ENCODE measurements at regions not wholly inside any gene's neighbourhood (a gene's known extent, or its start where the extent isn't known, plus 50 kb on each side); places are given as distances from the start of the nearest gene placed in this dataset.

- no peak for DNase-seq (ENCODE audit: low read depth)
- no peak overlapping the region for H3K4me3 ChIP-seq (ENCODE audit: low read length)
- TF ChIP-seq, protein P1, sequence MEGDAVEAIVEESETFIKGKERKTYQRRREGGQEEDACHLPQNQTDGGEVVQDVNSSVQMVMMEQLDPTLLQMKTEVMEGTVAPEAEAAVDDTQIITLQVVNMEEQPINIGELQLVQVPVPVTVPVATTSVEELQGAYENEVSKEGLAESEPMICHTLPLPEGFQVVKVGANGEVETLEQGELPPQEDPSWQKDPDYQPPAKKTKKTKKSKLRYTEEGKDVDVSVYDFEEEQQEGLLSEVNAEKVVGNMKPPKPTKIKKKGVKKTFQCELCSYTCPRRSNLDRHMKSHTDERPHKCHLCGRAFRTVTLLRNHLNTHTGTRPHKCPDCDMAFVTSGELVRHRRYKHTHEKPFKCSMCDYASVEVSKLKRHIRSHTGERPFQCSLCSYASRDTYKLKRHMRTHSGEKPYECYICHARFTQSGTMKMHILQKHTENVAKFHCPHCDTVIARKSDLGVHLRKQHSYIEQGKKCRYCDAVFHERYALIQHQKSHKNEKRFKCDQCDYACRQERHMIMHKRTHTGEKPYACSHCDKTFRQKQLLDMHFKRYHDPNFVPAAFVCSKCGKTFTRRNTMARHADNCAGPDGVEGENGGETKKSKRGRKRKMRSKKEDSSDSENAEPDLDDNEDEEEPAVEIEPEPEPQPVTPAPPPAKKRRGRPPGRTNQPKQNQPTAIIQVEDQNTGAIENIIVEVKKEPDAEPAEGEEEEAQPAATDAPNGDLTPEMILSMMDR (conservative IDR thresholded peaks at IDR 0.05; ENCODE audit: low read depth, low read length) = no peak
Observed at GRCh38 chrX:94041881-94042280, 367.9 kb downstream of the FAM133A start.

DNA sequence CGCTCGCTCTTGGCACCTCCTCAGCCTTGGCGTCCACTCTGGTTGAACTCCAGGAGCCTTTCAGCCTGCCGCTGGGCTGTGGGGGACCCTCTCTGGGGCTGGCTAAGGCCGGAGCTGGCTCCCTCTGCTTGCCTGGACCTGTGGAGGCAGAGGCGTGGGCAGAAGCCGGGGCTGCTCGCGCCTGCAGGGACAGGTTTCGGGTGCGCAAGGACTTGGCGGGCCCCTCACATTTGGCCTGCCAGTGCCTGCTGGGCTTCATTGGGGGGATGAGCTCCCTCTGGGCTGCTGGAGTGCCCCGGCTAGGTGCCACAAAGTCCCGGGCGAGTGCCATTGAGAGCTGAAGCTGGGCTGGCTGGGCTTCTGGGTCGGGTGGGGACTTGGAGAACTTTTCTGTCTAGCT lies 371.7 kb downstream of the FAM133A start:
- H3K4me3 ChIP-seq (ENCODE audit: low read length) = no peak overlapping the region
- DNase-seq (ENCODE audit: low read depth) = no peak
- TF ChIP-seq, protein P1 (conservative IDR thresholded peaks at IDR 0.05; ENCODE audit: low read depth, low read length) = no peak

DNA sequence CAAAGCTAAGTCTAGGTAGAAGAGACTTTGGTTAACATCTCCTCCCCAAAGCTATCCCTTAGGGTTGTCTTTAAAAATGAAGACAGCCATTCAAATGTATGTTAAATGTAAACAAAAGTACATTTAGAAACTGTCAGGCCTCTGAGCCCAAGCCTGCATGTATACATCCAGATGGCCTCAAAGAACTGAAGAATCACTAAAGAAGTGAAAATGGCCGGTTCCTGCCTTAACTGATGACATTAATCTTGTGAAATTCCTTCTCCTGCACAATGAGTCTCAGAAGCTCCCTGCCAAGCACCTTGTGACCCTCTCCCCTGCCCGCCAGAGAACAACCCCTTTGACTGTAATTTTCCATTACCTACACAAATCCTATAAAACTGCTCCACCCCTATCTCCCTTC lies 377.9 kb downstream of the FAM133A start:
- TF ChIP-seq, protein P1 (conservative IDR thresholded peaks at IDR 0.05; ENCODE audit: low read depth, low read length) = no peak
- no peak for DNase-seq (ENCODE audit: low read depth)
- H3K4me3 ChIP-seq (ENCODE audit: low read length) = no peak overlapping the region

DNA sequence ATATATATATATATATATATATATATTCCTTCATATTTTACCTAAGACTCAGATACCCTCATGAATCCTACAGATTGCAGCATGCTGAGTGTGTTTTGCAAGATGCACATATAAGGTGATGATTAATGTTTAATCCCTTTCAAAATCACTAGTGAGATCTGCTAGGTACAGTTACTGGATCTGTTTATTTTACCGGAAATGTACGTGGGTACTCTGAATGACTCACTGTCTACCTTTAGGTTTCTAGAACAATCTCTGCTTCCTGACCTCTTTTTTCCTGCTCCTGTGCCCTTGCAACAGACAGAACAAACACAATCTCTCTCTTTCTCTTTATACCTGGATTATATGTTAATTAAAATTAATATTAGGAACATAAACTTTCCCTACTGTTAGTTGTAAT lies 379.6 kb downstream of the FAM133A start:
- TF ChIP-seq, protein P1 (conservative IDR thresholded peaks at IDR 0.05; ENCODE audit: low read depth, low read length) = no peak
- H3K4me3 ChIP-seq (ENCODE audit: low read length) = no peak overlapping the region
- no peak for DNase-seq (ENCODE audit: low read depth)

- DNase-seq (ENCODE audit: low read depth) = no peak
- H3K4me3 ChIP-seq (ENCODE audit: low read length) = no peak overlapping the region
- TF ChIP-seq, protein P1 (conservative IDR thresholded peaks at IDR 0.05; ENCODE audit: low read depth, low read length) = no peak
Observed at GRCh38 chrX:94057385-94057784, 383.4 kb downstream of the FAM133A start.

DNA sequence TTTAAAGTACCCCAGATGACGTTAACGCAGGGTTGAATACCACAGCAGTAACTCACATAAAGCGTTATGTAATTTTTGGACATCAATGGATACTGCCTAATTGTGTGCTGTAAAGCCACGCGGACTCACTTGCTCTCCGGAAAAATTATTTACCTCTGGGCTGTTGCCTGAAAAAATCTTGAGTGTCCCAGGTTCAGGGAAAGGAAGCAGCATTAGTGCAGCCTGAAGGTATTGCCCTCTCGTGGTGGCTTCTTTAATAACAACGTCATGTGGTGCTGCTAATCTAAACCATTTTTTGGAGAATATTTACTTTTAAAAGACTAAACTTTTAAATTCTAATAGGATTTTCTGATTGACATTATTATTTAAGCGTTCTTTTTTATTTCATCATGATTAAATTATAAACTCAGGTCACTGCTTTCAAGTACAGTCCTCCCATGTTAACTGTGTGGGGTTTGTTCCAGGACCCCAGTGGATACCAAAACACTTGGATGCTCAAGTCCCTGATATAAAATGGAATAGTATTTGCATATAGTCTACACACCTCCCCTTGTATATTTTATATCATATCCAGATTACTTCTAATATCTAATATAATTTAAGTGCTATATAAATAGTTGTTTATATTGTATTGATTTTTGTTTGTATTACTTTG lies 384.8 kb downstream of the FAM133A start:
- no peak overlapping the region for H3K4me3 ChIP-seq (ENCODE audit: low read length)
- DNase-seq (ENCODE audit: low read depth) = no peak
- TF ChIP-seq, protein P1 (conservative IDR thresholded peaks at IDR 0.05; ENCODE audit: low read depth, low read length) = peak; percentile 34

DNA sequence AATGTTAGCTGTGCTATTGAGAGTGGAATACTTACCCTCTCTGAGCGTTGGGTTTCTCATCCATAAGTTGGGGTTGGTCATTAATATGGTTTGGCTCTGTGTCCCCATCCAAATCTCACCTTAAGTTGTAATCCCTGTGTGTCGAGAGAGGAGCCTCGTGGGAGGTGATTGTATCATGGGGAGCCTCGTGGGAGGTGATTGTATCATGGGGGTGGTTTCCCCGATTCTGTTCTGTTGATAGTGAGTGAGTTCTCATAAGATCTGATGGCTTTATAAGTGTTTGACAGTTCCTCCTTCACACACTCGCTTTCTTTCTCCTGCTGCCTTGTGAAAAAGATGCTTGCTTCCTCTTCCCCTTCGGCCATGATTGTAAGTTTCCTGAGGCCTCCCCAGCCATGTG lies 391.1 kb downstream of the FAM133A start:
- no peak overlapping the region for H3K4me3 ChIP-seq (ENCODE audit: low read length)
- TF ChIP-seq, protein P1 (conservative IDR thresholded peaks at IDR 0.05; ENCODE audit: low read depth, low read length) = no peak
- no peak for DNase-seq (ENCODE audit: low read depth)

Measured in retinal pigment epithelial cell (primary cell).